ENCODE measurements at regions not wholly inside any gene's neighbourhood (a gene's known extent, or its start where the extent isn't known, plus 50 kb on each side); places are given as distances from the start of the nearest gene placed in this dataset.
"Not testable (repeated sequence)": the region's sequence is repeated elsewhere in the genome, so short reads cannot be mapped to it uniquely, and the experiment has no call there.

DNA sequence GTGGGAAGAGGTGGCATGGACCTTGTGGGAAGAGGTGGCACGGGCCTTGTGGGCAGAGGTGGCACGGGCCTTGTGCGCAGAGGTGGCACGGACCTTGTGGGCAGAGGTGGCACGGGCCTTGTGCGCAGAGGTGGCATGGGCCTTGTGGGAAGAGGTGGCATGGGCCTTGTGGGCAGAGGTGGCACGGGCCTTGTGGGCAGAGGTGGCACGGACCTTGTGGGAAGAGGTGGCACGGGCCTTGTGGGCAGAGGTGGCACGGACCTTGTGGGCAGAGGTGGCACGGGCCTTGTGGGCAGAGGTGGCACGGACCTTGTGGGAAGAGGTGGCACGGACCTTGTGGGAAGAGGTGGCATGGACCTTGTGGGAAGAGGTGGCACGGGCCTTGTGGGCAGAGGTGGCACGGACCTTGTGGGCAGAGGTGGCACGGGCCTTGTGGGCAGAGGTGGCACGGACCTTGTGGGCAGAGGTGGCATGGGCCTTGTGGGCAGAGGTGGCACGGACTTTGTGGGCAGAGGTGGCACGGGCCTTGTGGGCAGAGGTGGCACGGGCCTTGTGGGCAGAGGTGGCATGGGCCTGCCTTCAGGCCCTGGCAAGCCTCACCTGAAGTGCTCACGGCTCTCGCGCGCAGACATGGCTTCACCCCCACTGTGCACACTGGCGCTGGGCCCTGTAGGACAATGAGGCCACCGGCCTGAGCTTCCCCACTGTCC lies 403.5 kb downstream of the THBS2 start:
- H3K4me1 ChIP-seq (ENCODE audit: control insufficient read depth, insufficient read depth, low read length); BruUV-seq (replicated peaks); H3K56ac ChIP-seq (ENCODE audit: extremely low read depth, insufficient read depth, low read length); H3K14ac ChIP-seq (replicated peaks; ENCODE audit: low read depth, low read length); H2AK9ac ChIP-seq (replicated peaks; ENCODE audit: low read depth, low read length, poor library complexity); H3K4me3 ChIP-seq (ENCODE audit: insufficient read depth, low read depth, low read length); in situ Hi-C loops (cut with MboI; ENCODE audit: low sequenced_read_pairs); DNase-seq; H3K9me3 ChIP-seq (ENCODE audit: control insufficient read depth, insufficient read depth, low read length); H2AK5ac ChIP-seq (ENCODE audit: low read depth, low read length); intact Hi-C loops (cut with micrococcal nuclease); H3K36me3 ChIP-seq (ENCODE audit: control insufficient read depth, insufficient read depth, low read length); H4K8ac ChIP-seq (ENCODE audit: low read depth in 2 of 2, low read length in 2 of 2); H4K5ac ChIP-seq (ENCODE audit: low read depth, low read length); H3K4ac ChIP-seq (ENCODE audit: low read depth, low read length); POLR2A ChIA-PET (ENCODE audit: unreplicated experiment); H3K23ac ChIP-seq (ENCODE audit: low read depth, low read length); H3K9me1 ChIP-seq (ENCODE audit: insufficient read depth, low read length); dilution Hi-C loops (cut with HindIII; ENCODE audit: low sequenced_read_pairs, unreplicated experiment); H2BK15ac ChIP-seq (ENCODE audit: low read depth, low read length); H3K79me1 ChIP-seq (ENCODE audit: low read depth in 1 of 2, low read length in 2 of 2); H3K27me3 ChIP-seq (ENCODE audit: control insufficient read depth, insufficient read depth, low read length); H4K20me1 ChIP-seq (ENCODE audit: insufficient read depth, low read length); H3K18ac ChIP-seq (ENCODE audit: low read depth, low read length); H2BK5ac ChIP-seq (ENCODE audit: low read depth, low read length, poor library complexity, severe bottlenecking); H3K9ac ChIP-seq (ENCODE audit: low read depth, low read length); CTCF ChIA-PET; H4K91ac ChIP-seq (ENCODE audit: insufficient read depth, low read depth, low read length); H2BK20ac ChIP-seq (ENCODE audit: low read depth, low read length); H2AFZ ChIP-seq (replicated peaks; ENCODE audit: low read length, poor library complexity); ATAC-seq (ENCODE audit: low read depth); H3K27ac ChIP-seq (ENCODE audit: insufficient read depth, low read length); H2BK120ac ChIP-seq (ENCODE audit: low read depth, low read length); H3K4me2 ChIP-seq (ENCODE audit: low read depth, low read length): not testable (repeated sequence)
- 72% methylated on average over 7 of the region's 26 CpGs; no CpG with 5 or more reads in 1 of the 2 experiments for WGBS, 2 experiments (ENCODE audit: extremely low coverage in 2 of 2, insufficient read length in 1 of 2)
